HG02798 (cell line): ENCODE measurements at regions not wholly inside any gene's neighbourhood (a gene's known extent, or its start where the extent isn't known, plus 50 kb on each side); places are given as distances from the start of the nearest gene placed in this dataset.

Source experiments
- ATAC-seq: cut with Tn5 transposase; IDR thresholded peaks from one replicate; pipeline ENCODE4 v1.9.1; 2021; ENCODE audit warnings: mild to moderate bottlenecking; ENCODE audit not compliant: unreplicated experiment, poor library complexity

DNA sequence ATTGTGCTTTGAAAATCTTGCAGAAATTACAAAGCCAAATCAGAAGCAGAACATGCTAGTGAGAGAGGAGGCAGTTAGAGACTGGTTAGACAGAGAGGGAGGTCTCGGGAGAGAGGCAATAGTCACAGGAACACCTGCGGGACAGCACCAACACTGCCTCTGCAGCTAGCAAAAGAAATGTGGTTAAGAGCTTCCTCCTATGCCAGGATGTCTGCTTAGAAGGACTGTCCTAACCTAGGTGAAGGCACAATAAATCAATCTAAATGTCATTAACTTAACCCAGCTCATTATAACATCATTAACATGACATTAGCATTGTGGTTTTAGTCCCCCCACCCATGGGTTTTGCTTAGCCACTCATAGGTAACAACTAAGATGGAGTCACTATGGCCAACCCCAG lies 726.7 kb downstream of the PCDH18 start:
- no peak for ATAC-seq

DNA sequence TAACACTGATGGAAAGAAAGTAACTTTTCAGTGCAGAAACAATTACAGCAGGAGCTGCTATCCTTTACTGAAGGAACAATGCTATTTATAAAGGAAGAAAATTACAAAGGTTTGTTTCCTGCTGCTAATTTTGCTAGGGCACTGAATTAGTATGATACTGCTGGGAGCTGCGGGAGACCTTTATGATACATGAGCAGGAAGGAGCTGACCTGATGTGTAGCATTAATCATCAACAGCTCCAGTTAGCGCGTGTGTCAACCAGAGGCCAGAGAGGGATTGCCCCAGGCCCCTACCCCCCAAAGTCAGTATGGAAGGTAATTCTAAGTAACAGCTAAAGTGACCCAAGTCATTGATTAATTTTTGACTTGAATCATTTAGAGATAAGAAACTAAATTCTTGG lies 728.9 kb downstream of the PCDH18 start:
- no peak for ATAC-seq

DNA sequence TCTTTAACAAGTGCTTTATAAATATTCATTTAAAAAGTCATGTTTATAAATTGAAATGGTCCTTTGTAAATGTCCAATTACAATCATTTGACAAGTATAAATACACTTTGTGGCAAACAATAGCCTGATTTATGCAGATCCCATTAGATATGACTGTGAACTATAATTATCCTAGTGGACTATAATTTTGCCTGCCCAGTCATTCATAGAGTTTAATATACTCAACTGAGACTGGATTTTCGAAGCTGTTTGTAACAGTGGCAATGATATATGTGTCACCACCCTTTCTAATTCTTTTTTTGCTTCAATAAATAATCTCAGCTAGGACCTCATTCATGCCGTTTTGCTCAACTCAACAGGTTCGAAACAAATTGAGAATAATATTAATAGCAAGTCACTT lies 732.0 kb downstream of the PCDH18 start:
- no peak for ATAC-seq

DNA sequence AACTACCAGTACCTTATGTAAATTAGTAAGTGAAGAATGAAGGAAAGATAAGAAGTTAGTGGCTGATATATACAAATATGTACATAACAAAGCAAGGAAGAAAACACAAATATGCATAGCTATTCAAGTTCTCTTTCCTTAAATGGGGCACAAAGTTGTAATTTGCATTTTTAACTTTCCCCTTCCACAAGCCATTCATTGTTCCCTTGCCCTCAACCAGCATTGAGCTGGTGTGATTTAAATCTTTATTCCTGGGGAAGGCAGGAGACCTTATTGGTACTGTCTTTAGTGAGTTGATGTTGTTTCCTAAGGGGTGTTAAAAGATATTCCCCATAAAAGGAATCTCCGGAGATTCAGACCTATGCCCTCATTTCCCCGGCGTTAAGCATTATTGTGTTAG lies 735.3 kb downstream of the PCDH18 start:
- ATAC-seq = no peak

DNA sequence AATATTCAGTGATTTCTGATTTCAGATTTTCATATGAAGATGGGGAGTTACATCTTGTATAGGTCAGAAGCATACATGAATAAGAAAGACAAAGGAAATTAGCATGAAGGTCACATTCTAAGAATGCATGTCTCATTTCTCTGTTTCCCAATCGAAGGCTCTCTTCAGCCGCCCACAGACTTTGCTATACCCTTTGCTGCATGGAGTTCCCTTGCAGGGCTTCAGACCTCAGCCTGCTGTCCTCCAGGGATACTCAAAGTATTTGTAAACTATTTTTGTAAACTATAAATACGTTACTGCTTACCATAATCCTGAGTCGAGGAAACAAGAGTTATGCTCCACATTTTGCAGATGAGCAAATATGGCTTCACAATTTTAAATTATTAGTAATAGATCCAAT lies 738.4 kb downstream of the PCDH18 start:
- ATAC-seq = no peak

DNA sequence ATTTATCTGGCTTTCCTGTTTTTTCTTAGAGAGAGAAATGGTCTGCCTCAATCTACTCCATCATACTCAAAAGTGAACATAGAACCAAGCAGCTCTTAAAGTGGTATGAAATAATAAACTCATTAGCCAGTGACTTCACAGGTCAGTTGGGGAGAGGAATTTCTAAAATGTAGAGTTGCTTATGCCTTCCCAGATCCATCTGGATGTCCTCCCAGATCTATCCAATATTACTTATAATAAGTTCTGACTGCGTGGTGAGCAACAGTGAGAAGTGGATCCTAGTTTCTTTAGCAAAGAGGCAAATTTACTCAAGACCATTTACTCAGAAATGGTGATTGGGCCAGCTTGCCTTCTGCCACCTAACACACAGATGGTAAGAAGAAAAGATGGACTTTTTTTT lies 748.0 kb downstream of the PCDH18 start:
- no peak for ATAC-seq

DNA sequence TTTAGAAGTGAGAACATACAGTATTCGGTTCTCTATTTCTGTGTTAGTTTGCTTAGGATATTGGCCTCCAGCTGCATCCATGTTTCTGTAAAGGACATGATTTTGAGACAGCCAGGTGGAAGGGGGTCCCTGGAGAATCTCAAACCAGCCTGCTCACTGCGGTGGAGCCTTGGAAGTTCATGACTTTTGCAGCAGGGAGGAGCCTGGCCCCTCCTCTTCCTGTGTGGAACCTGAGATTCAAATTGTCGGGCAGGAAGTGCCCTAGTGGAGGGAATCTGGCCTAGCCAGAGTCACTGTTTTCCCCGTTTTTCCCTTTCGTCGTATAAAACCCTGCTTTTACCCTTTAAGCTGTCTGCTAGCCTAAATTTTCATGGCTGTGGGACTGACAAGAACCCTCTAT lies 762.6 kb downstream of the PCDH18 start:
- ATAC-seq = no peak

DNA sequence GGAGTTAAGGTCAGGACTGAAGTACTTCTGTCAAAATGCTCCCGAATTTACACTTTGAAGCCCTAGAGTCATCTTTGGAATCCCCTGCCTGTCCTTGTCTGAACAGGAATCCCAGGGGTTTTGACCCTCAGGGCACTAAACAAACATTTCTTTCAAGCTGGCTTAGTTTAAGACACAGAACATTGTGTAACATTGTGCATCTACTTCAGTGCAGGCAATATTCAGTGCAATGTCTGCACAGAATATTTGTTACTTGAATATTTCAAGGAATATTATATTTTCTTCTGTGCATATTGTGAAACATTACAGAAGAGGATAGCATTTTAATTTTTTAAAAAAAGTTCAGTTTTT lies 763.4 kb downstream of the PCDH18 start:
- no peak for ATAC-seq

DNA sequence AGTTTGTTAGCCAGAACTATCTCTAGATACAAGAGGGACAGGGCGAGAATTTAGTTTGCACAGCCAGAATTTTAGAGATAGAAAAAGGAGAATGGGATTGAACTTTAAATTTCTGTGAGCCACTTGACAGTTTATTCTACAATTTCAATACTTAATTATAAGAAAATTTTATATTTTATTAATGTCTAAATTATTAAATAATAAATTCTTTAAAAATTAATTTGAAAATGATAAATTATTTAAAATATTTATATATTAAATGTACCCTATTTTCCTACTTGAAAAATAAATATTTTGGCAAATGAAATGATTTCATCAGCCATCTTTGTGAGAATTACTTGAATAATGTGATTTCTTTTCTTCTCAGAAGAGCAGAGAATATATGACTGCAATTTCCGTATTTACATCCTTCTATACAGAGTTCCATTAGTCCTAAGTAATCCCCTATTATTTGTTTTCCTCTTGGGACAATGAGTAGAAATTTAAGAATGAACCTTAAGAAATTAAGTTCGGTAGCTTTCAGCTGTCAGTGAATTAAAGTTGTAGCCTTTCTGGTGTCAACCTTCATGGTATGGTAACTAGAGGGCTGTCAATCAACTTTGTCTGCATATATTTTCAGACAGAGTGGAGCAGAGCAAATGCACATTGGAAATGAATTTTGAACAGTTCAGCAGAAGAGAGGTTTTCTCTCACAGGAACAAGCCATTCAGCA lies 763.9 kb downstream of the PCDH18 start:
- ATAC-seq = no peak

DNA sequence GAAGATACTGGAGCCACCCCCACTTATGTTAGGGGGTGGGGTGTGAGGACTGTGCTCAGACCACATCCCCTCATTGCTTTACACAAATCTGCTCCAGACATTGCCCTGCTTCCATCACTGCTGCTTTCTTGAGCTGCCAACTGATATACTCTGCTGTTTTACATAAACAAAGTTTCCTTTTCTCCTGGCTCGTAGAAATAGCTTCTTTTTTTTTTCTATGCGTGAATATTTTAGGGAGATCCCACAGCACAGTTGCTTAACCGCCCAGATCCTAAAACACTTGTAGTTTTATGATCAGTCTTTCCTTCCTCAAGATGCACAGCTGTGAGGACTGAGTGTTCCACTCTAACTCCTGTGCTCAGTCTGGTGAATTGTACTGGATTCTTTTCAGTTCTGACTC lies 768.4 kb downstream of the PCDH18 start:
- ATAC-seq = no peak

DNA sequence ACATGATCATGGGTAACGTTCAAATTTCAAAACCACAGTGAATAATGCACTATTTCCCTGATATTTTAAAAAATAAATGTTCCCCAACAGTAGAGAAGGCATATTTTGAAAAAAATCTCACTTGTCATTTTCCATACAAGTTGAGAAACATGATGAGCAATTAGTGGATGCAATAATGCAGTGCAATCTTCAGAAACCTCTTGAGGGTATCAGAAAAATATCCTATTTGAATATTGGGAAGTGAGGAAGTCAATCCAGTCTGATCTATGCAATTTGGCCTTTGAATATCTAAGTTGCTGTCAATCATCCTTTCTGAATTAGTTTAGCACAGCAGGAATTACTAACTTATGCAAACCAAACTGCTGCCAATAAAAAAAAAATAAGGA lies 776.8 kb downstream of the PCDH18 start:
- no peak for ATAC-seq

DNA sequence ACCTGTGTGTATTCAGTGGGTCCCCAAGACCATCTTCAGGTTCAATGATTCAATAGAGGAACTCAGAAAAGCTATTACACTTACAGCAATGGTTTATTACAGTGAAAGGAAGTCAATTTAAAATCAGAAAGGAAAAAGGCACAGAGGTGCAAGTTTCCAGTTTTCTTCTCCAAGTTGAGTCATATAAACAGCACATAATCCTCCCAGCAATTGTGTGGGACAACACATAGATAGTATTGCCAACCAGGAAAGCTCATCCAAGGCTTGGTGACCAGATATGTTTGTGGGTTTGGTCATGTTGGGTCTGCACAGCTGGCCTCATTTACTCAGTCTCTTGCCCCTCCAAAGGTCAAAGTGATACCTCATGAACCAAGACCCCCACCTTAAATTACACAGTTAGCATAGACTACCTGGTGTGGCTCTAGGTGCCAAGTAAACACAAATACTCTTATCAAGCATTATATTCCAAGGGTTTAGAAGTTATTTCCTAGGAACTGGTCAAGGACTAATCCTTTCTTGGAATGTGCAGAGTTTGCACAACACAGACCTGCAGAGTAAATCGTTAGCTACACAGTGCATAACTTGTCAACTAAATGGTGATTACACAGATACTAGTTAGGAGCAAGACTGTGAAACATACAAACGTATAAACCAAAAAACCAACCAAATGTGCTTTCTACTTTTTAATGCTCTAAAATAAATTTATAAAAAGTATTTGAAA lies 777.3 kb downstream of the PCDH18 start:
- ATAC-seq = no peak

DNA sequence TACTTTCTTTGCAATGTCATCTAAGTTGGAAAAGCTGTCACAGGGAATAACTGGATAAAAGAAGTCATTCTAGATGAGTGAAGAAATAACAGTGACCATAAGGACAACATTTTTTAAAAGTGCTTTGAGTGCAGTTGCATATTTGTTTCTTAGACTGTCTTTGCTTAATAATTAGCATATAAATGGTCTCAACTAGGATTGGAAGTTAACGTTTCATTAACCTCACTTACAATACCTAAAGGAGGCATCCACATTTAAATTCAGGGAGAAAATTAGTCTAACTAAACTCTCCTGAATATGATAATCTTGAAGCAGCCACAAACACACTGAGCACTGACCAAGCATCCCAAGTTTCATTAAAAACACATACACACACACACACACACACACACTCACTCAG lies 780.7 kb downstream of the PCDH18 start:
- ATAC-seq = no peak

DNA sequence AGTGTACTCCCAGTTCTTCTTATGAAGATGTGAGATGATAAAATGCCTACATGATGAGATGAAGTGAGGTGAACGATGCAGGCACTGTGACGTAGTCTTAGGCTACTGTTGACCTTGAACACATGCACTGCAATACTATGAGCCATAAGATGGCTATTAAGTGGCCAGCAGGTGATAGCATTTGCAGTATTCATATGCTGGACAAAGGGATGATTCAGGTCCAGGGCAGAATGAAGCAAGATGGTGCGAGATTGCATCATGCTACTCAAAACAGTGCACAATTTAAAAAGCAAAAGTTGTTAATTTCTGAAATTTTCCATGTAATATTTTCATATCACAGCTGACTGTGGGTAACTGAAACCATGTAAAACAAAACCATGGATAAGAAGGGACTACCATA lies 781.4 kb downstream of the PCDH18 start:
- ATAC-seq = no peak

DNA sequence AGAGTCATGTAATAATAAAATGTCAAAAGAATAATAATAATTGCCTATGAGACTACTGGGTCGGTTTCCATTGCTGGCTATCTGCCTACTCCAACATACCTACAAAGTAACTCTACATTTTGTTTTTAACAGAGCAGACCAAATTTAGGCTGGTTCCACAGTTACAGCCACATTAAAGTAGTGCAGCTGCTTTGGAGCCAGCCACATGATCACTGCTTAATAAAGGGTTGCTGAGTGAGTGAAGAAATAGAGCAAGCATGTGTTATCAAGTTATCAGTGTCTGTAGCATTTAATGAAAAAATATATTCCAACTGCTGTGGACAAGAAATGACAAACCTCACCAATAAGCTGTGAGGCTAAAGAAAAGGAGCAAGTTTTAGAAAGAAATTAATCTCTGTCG lies 782.3 kb downstream of the PCDH18 start:
- no peak for ATAC-seq

DNA sequence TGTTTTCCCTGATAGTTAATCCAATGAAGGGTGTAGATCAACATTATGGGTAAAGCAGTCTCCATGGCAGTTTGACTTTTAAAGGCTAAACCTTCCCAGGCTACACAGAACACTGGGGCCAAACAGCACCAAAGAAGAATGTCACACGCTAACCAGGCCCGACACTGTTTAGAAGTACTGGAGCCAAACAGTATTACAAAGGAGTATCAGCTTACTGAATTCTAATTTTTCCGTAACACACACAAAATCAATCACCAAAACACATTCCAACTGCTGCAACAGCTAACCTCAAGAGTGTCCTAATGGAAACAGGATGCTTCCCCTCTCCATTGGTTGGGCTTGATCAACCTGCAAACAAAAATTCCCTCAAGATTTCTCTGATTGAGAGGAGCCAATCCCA lies 783.5 kb downstream of the PCDH18 start:
- ATAC-seq = no peak

DNA sequence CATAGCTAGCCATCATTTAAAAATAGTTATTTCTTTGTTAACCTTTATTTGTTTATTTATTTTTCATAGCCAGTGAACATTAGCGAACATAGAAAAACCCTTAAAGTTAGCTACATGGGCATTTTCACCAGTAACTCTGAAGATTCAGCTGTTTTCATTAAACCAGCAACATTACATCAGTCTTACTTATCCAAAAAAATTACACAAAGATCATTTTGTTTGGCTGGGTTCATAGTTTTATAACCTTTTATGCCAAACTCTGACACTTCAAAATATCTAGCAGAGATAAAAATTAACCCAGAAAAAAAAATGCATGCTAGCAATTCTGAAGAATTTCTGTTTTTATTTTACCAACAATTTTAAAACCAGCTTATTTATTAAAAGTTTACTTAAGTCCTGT lies 784.1 kb downstream of the PCDH18 start:
- no peak for ATAC-seq

DNA sequence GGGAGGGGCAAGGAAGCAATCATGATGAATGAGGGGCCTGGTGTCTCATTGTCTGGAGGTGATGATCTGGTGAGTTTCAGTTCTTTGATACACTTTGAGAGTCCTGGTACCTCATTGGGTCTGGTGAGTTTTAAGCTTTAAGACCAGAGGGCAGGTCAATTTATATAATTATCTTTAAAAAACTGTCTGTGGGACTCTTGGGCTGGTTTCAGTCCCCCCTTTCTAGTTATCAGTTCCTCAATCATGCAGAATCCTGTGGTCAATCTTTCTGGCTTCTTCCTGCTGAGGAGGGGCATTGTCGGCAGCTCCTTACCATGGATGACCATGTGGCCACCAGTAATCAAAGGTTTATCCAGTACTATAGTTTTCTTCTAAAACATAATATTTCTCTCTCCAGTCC lies 789.1 kb downstream of the PCDH18 start:
- no peak for ATAC-seq

DNA sequence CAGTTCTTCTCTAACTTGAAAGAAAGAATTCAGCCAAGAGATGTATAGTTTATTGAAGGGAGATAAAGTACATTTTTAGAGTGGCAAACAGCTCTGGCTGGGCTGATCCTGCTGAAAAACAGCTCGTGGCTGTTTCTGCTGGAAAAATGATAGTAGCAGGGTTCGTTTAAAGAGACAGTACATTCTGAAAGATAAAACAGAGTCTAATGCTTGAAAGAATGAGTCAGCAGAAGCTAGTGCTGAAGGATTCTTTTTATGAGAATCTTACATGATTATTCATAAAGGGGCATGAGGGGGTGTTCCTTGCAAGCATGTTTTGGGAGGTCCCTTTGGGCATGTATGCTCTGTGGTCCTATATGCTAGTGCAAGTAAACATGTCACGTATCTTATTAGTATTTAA lies 790.0 kb downstream of the PCDH18 start:
- ATAC-seq = no peak

DNA sequence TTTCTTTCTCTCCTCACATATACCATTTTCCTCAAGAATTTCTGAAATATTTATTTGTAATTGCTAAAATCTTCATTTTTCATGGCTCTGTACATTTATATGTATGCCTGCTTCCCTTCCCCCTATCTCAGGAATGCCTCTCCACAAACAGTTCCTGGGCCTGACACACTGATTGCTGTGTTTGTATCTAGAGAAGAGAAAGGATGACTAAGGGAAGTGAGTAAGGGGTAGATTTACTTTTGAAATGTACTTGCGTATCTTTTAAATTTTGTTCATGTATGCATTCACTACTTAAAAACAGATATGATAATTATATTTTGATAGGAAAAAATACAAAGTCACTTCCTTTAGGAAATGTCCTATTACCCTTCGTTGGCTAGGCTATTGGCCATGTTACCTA lies 790.8 kb downstream of the PCDH18 start:
- ATAC-seq = no peak

DNA sequence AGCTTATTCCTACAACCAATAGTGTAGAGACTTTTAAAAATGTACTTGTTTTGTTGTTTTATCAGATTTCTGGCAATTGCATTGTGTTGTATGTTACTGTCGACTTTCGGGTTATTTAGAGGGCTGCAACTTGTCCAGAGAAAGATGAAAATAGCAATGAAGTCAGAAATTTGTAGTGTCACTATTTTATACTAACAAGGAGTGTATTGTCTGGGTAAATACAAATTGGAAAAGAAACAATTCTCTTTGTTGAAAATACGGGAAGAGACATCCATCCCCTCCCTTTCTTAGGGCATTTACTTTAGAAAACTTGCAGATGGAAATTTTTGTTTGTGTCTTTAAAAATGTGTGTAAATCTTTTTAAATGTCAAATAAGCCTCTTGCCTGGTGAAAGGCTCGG lies 792.0 kb downstream of the PCDH18 start:
- ATAC-seq = no peak

DNA sequence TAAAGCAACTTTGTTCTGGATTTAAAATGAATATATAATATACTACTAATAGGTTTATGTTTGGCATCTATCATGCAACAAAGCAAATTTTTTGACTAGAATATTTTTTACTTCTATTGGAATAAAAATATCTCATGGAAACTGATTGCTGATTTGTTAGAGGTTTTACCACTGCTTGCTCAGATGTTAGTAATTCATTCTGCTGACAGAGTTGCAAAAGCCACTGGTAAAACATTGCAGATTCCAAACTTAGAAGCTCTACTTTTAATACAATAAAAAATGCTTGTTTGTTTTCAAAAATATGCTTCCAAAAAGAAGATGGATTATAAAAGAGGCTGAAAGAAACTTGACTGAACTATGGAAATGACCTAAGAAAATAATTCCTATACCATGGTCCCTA lies 795.2 kb downstream of the PCDH18 start:
- ATAC-seq = no peak
